Tibial artery (tissue), 4 donors: ENCODE measurements at regions not wholly inside any gene's neighbourhood (a gene's known extent, or its start where the extent isn't known, plus 50 kb on each side); places are given as distances from the start of the nearest gene placed in this dataset.

Experiments
- DNase-seq, 2 donors: peaks; one replicate each; pipeline ENCODE4 v3.0.0-alpha.2; 2019
- H3K27ac ChIP-seq, 2 donors: fragments of 200-600 bp; sonication (generic) in 1 of 2; 1 replicate in 1 of 2; 2 replicates in 1 of 2; pipeline ENCODE4 v1.5.1; 2018 to 2019; ENCODE audit warnings: mild to moderate bottlenecking in 1 of 2
- H3K27me3 ChIP-seq, 2 donors: fragments of 200-600 bp; sonication (generic) in 1 of 2; one replicate each; pipeline versions ENCODE4 v1.5.1 to v1.6.0; 2016 to 2019
- H3K36me3 ChIP-seq, 3 donors: fragments of 200-600 bp; sonication (generic) in 2 of 3; one replicate each; pipeline ENCODE4 v1.5.1; 2016 to 2019; ENCODE audit warnings: mild to moderate bottlenecking in 2 of 3
- H3K4me1 ChIP-seq, 4 donors: fragments of 200-600 bp; sonication (generic) in 2 of 4; 1 replicate in 3 of 4; 2 replicates in 1 of 4; pipeline ENCODE4 v1.5.1; 2016 to 2019
- H3K4me3 ChIP-seq, 2 donors: fragments of 200-600 bp; sonication (generic) in 1 of 2; 1 replicate in 1 of 2; 2 replicates in 1 of 2; pipeline ENCODE4 v1.5.1; 2018 to 2019; ENCODE audit warnings: mild to moderate bottlenecking in 2 of 2
- H3K9me3 ChIP-seq, 3 donors: fragments of 200-600 bp; sonication (generic) in 1 of 3; one replicate each; pipeline ENCODE4 v1.5.1; 2016 to 2019
- CTCF ChIP-seq, 2 experiments: fragments of 200-600 bp in 1 of 2; fragments of 450-650 bp in 1 of 2; IDR thresholded peaks; one replicate each; pipeline ENCODE4 v1.5.1; 2017 to 2019; ENCODE audit warnings: antibody characterized with exemption in 2 of 2, mild to moderate bottlenecking in 1 of 2, moderate library complexity in 1 of 2
- intact Hi-C: fragments of 100-400 bp; cut with DNase I; formaldehyde crosslinking; loops from one replicate; pipeline ENCODE4 v1.15.0; 2023; ENCODE audit warnings: low total_unique reads

- Histone ChIP-seq H3K4me3 (no peak overlapping the region), H3K4me1 (no peaks in the 10 kb centered on the region), H3K27me3 (no peaks in the 10 kb centered on the region), H3K36me3 (no peaks in the 10 kb centered on the region), H3K9me3 (no peaks in the 10 kb centered on the region), H3K27ac (no peak overlapping the region)
- no peak for TF ChIP-seq CTCF (IDR thresholded peaks at IDR 0.05)
- intact Hi-C loops: no loop called here
- DNase-seq: no peak
These were observed 97.4 kb upstream of the ARHGAP20 start for GRCh38 chr11:110809417-110810199.

- H3K9me3 ChIP-seq: no peaks in the 10 kb centered on the region
- H3K27me3 ChIP-seq: no peaks in the 10 kb centered on the region
- intact Hi-C loops: no loop called here
These were observed 96.0 kb upstream of the ARHGAP20 start for GRCh38 chr11:110808248-110808647.

GRCh38 chr11:110807801-110808200 lies 95.6 kb upstream of the ARHGAP20 start:
- no peak overlapping the region for H3K27ac ChIP-seq
- no peaks in the 10 kb centered on the region for H3K27me3 ChIP-seq
- H3K4me1 ChIP-seq: no peaks in the 10 kb centered on the region
- DNase-seq: no peak
- no peaks in the 10 kb centered on the region for H3K9me3 ChIP-seq
- H3K4me3 ChIP-seq: no peak overlapping the region
- intact Hi-C loops: no loop called here
- no peak for TF ChIP-seq CTCF (IDR thresholded peaks at IDR 0.05)
- no peaks in the 10 kb centered on the region for H3K36me3 ChIP-seq

More at GRCh38 chr11:110808248-110808647, 96.0 kb upstream of the ARHGAP20 start:
- Histone ChIP-seq H3K4me3 (no peak overlapping the region), H3K36me3 (no peaks in the 10 kb centered on the region), H3K4me1 (no peaks in the 10 kb centered on the region), H3K27ac (no peak overlapping the region)
- TF ChIP-seq CTCF (IDR thresholded peaks at IDR 0.05): no peak
- DNase-seq: no peak

GRCh38 chr11:110805756-110806155 lies 93.5 kb upstream of the ARHGAP20 start:
- intact Hi-C loops: no loop called here
- no peaks in the 10 kb centered on the region for H3K27me3 ChIP-seq
- DNase-seq: no peak

GRCh38 chr11:110802162-110802561 lies 89.9 kb upstream of the ARHGAP20 start:
- H3K27me3 ChIP-seq: no peaks in the 10 kb centered on the region
- TF ChIP-seq CTCF (IDR thresholded peaks at IDR 0.05): no peak
- no peak overlapping the region for H3K4me3 ChIP-seq
- intact Hi-C loops: no loop called here
- H3K36me3 ChIP-seq: no peaks in the 10 kb centered on the region
- no peaks in the 10 kb centered on the region for H3K9me3 ChIP-seq
- no peak overlapping the region for H3K27ac ChIP-seq
- H3K4me1 ChIP-seq: no peaks in the 10 kb centered on the region
- DNase-seq: no peak

More at GRCh38 chr11:110805756-110806155, 93.5 kb upstream of the ARHGAP20 start:
- Histone ChIP-seq H3K27ac (no peak overlapping the region), H3K4me1 (no peaks in the 10 kb centered on the region), H3K9me3 (no peaks in the 10 kb centered on the region), H3K4me3 (no peak overlapping the region), H3K36me3 (no peaks in the 10 kb centered on the region)
- TF ChIP-seq CTCF (IDR thresholded peaks at IDR 0.05): no peak
